22Rv1 (cell line): ENCODE measurements at regions not wholly inside any gene's neighbourhood (a gene's known extent, or its start where the extent isn't known, plus 50 kb on each side); places are given as distances from the start of the nearest gene placed in this dataset.

ENCODE experiments used
- H3K27ac ChIP-seq: fragments of 450-650 bp; 2 replicates; pipeline ENCODE4 v1.5.1; 2017
- ZFX ChIP-seq: fragments of 450-650 bp; IDR thresholded peaks from 2 replicates; pipeline ENCODE4 v1.6.1; 2017; ENCODE audit warnings: antibody characterized with exemption, borderline replicate concordance
- TF ChIP-seq, protein P1 (sequence below): fragments of 450-650 bp; IDR thresholded peaks from 2 replicates; pipeline ENCODE4 v1.5.1; 2017; ENCODE audit warnings: mild to moderate bottlenecking

DNA sequence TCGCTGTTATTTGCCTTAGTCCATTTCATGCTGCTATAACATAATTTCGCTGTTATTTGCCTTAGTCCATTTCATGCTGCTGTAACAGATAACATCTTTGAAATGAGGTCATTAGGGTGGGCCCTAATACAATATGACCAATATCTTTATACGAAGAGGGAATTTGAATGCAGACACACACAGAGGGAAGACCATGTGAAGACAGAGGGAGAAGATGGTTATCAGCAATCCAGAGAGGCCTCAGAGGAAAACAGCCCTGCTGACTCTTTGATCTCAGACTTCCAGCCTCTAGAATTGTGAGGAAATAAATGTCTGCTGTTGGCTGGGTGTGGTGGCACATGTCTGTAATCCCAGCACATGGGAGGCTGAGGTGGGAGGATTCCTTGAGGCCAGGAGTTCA is 404.9 kb downstream of the TYW1 start:
- no peak for TF ChIP-seq ZFX
- TF ChIP-seq, protein P1, sequence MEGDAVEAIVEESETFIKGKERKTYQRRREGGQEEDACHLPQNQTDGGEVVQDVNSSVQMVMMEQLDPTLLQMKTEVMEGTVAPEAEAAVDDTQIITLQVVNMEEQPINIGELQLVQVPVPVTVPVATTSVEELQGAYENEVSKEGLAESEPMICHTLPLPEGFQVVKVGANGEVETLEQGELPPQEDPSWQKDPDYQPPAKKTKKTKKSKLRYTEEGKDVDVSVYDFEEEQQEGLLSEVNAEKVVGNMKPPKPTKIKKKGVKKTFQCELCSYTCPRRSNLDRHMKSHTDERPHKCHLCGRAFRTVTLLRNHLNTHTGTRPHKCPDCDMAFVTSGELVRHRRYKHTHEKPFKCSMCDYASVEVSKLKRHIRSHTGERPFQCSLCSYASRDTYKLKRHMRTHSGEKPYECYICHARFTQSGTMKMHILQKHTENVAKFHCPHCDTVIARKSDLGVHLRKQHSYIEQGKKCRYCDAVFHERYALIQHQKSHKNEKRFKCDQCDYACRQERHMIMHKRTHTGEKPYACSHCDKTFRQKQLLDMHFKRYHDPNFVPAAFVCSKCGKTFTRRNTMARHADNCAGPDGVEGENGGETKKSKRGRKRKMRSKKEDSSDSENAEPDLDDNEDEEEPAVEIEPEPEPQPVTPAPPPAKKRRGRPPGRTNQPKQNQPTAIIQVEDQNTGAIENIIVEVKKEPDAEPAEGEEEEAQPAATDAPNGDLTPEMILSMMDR: no peak

DNA sequence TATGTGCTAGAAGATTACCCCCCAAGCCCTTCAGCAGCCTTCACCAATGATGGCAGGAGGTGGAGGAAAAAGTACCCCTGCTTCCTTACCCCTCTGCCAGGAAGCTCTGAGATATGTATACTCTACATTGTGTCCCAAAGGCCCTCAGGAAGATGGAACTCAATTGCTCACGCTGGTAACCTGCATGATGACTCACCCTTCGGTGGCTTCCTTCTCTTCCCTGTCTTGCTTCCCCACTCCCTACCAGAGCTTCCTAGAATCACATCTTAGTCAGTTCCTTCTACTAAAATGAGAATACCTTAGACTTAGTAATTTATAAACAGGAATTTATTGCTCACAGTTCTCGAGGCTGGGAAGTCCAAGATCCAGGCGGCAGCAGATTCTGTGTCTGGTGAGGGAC is 405.6 kb downstream of the TYW1 start:
- TF ChIP-seq, protein P1: no peak
- no peak for TF ChIP-seq ZFX
- H3K27ac ChIP-seq: no peak overlapping the region

More for the DNA sequence above, 404.9 kb downstream of the TYW1 start:
- H3K27ac ChIP-seq: no peak overlapping the region

DNA sequence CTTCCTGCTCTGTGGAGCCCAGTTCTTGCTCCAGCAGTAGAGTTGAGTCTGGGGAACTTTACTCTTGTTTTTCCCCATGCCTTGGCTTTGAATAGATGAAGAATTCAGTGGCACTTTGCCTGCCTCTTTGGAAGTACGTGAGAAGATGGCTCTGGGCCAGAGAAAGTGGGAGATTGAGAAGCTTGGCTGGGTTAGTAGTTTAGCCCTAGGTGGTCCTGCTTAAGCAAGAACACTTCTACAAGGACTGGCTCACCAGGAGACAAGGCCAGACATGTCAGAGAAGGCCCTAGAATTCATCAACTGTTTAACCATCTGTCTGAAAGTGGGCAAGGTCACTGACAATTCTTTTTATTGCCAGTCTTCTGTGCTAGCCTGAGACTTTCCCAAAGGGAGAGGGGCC is 410.3 kb downstream of the TYW1 start:
- TF ChIP-seq, protein P1: no peak
- no peak for TF ChIP-seq ZFX
- H3K27ac ChIP-seq: no peak overlapping the region

DNA sequence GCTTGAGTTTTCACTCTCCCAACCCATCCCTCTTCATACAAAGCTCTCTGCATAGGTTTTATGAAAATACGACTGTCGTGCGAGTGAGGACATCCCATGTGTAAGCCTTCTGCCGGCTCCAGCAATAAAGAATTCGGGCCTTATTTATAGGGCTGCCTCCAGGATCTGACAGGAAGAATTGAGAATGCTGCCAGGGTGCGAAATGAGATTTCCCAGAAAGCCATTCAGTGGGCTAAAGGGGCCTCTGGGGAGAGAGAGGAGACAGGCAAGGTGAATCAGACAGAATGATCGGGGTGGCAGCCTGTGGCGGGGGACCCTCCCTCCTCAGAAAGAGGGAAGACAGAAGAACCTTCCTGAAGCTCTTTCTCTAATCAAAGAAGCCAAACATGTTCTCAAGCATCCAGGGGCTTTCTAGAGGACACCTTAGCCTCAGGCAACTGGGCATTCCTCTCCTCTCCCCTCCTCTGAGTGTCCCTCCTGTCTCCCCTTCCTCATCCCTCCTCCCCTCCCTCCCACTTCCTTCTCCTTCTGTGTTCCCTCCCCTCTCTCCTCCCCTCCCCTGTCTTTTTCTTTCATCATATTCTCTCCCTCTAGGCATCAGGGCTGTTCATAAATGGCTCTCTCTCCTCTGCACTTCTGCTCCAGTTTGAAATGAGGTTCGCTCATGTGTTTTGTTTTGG is 410.9 kb downstream of the TYW1 start:
- no peak overlapping the region for H3K27ac ChIP-seq
- TF ChIP-seq, protein P1: no peak
- TF ChIP-seq ZFX: no peak

DNA sequence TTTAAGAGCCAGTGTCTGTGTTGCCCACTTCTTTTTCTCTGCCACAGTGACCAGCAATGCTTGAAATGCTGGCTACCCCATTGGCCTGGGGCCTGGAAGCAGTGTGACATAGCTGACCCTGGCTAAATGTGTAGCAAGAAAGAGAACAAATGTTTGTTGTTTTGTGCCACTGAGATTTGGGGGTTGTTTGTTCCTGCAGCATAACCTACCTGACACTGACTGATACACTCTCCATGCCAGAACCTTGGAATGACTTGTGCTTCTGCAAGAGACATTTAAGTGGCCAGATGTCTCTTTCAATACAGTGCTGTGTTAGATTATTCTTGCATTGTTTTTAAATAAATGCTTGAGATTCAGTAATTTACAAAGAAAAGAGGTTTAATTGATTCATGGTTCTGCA is 411.5 kb downstream of the TYW1 start:
- H3K27ac ChIP-seq: no peak overlapping the region
- TF ChIP-seq ZFX: no peak
- TF ChIP-seq, protein P1: no peak

DNA sequence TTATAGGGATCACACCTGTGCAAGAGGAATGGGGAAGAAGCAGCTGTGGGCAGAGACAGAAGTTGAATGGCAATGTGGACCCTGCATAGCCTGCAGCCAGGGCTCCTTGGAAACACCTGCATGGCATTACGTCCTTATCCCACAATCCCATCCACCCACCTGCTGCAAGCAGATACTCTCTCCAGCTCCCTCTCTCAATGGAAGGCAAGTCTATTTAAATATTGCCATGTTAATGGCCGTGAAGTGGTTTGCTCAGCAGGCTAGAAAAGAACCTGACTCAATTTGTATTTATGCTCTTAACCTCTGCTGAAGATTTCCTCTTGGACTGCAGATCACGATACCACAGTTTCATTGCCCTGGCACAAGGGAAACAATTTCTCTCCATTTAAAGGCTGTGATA is 417.0 kb downstream of the TYW1 start:
- no peak overlapping the region for H3K27ac ChIP-seq
- no peak for TF ChIP-seq ZFX

DNA sequence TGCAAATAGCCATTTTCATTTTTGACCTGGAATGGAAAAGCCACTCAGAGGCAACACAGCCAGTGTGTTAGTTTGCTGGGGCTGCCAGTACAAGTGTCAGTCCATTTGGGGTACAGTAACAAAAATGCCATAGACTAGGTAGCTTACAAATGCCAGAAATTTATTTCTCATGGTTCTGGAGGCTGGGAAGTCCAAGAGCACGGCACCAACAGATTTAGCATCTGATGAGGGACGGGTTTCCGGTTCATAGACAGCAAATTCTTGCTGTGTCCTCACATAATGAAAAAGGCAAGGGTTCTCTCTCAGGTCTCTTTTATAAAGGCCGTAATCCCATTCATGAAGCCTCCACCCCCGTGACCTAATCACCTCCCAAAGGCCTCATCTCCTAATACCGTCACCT is 418.2 kb downstream of the TYW1 start:
- H3K27ac ChIP-seq: no peak overlapping the region
- TF ChIP-seq, protein P1: no peak
- TF ChIP-seq ZFX: no peak

DNA sequence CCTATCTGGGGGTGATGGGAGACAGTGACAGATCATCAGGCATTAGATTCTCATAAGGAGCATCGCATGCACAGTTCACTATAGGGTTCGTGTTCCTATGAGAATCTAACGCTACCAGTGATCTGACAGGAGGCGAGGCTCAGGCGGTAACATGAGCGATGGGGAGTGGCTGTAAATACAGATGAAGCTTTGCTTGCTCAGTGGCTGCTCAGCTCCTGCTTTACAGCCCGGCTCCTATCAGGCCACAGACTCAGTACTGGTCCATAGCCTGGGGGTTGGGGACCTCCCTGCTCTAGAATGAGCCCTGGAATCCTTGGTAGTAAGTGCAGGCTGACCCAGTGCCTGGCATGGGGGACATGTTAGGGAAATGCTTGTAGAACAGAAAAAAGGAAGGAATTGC is 426.0 kb downstream of the TYW1 start:
- H3K27ac ChIP-seq: no peak overlapping the region
- TF ChIP-seq, protein P1: no peak
- no peak for TF ChIP-seq ZFX
